A673 (cell line): ENCODE measurements at regions not wholly inside any gene's neighbourhood (a gene's known extent, or its start where the extent isn't known, plus 50 kb on each side); places are given as distances from the start of the nearest gene placed in this dataset.

Experiments used
- BruUV-seq: library from RNA; stranded (reverse); fragments of 400-500 nt; replicated peaks from 2 replicates; lab custom pipeline; 2021; lab: Mats Ljungman, UMichigan
- CTCF ChIA-PET: fragments of 300-600 bp; sonication (Branson Sonifier 250); formaldehyde crosslinking; loops from one replicate; lab custom pipeline; 2022; ENCODE audit warnings: antibody characterized with exemption; lab: Charles Lee
- POLR2A ChIA-PET: fragments of 300-600 bp; sonication (Branson Sonifier 250); formaldehyde crosslinking; loops from one replicate; lab custom pipeline; 2022; ENCODE audit warnings: antibody characterized with exemption; ENCODE audit not compliant: low non-redundant PET; lab: Charles Lee
- DNase-seq: peaks from one replicate; pipeline ENCODE4 v3.0.0-alpha.2; 2015; ENCODE audit warnings: low spot score
- H3K27ac ChIP-seq: fragments of 200-600 bp; sonication (generic); 2 replicates; pipeline ENCODE4 v1.5.1; 2016; ENCODE audit warnings: mixed run types, low read depth, mild to moderate bottlenecking, mixed read lengths, antibody characterized with exemption, low read length; ENCODE audit not compliant: poor library complexity, severe bottlenecking
- H3K27me3 ChIP-seq: fragments of 200-600 bp; sonication (generic); replicated peaks from 2 replicates; pipeline ENCODE4 v1.6.1; 2017; ENCODE audit warnings: mixed run types, low read depth, mild to moderate bottlenecking, mixed read lengths, antibody characterized with exemption, low read length; ENCODE audit not compliant: insufficient read depth, poor library complexity
- H3K36me3 ChIP-seq: fragments of 200-600 bp; sonication (generic); 2 replicates; pipeline ENCODE4 v1.6.1; 2016; ENCODE audit warnings: mixed run types, mild to moderate bottlenecking, mixed read lengths, antibody characterized with exemption, low read length; ENCODE audit not compliant: insufficient read depth, poor library complexity, severe bottlenecking
- H3K4me1 ChIP-seq: fragments of 200-600 bp; sonication (generic); 2 replicates; pipeline ENCODE4 v1.6.1; 2017; ENCODE audit warnings: mixed run types, mild to moderate bottlenecking, mixed read lengths, antibody characterized with exemption, low read length; ENCODE audit not compliant: insufficient read depth, poor library complexity, severe bottlenecking
- H3K4me3 ChIP-seq: fragments of 200-600 bp; sonication (generic); 2 replicates; pipeline ENCODE4 v1.5.1; 2016; ENCODE audit warnings: low read depth, mixed run types, mild to moderate bottlenecking, mixed read lengths, low read length; ENCODE audit not compliant: poor library complexity, severe bottlenecking
- H3K9me3 ChIP-seq: fragments of 200-600 bp; sonication (generic); 2 replicates; pipeline ENCODE4 v1.6.1; 2016; ENCODE audit warnings: mixed run types, low read depth, mild to moderate bottlenecking, mixed read lengths, antibody characterized with exemption, low read length; ENCODE audit not compliant: poor library complexity, severe bottlenecking
- EZH2 ChIP-seq: fragments of 200-600 bp; sonication (generic); IDR thresholded peaks from 2 replicates; pipeline ENCODE4 v1.6.1; 2017; ENCODE audit warnings: borderline replicate concordance, low read depth, mild to moderate bottlenecking, mixed read lengths, antibody characterized with exemption, low read length; ENCODE audit not compliant: poor library complexity, severe bottlenecking
- intact Hi-C: fragments of 100-400 bp; cut with micrococcal nuclease; formaldehyde crosslinking; loops from one replicate; pipeline ENCODE4 v1.10.0; 2022; ENCODE audit not compliant: unreplicated experiment
- TF ChIP-seq, protein P1 (sequence below): fragments of 300-800, 200-600 bp; sonication (generic); conservative IDR thresholded peaks from 2 replicates; pipeline ENCODE4 v1.5.1; 2017; ENCODE audit warnings: low read depth, mild to moderate bottlenecking, antibody characterized with exemption, low read length, moderate library complexity, mixed read lengths

DNA sequence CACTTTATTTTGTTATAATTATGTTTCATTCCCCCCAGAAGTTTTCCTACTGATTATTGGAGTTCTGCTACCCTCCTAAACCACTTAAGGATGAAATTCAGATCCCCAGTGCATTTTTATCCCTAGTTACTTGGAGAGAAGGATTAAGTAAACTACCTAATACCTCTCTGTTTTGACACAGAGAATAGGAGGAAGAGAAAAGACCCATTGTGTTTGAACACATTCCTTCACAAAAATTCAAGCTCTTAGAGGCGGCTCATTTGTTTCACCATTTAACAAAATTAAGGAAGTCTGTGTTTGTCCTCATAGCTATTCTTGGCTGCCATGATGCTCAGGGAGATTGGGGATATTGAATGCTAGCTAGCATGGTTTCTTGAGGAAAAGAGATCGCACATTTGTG lies 492.6 kb downstream of the EBF1 start:
- H3K27ac ChIP-seq = no peak overlapping the region
- TF ChIP-seq, protein P1, sequence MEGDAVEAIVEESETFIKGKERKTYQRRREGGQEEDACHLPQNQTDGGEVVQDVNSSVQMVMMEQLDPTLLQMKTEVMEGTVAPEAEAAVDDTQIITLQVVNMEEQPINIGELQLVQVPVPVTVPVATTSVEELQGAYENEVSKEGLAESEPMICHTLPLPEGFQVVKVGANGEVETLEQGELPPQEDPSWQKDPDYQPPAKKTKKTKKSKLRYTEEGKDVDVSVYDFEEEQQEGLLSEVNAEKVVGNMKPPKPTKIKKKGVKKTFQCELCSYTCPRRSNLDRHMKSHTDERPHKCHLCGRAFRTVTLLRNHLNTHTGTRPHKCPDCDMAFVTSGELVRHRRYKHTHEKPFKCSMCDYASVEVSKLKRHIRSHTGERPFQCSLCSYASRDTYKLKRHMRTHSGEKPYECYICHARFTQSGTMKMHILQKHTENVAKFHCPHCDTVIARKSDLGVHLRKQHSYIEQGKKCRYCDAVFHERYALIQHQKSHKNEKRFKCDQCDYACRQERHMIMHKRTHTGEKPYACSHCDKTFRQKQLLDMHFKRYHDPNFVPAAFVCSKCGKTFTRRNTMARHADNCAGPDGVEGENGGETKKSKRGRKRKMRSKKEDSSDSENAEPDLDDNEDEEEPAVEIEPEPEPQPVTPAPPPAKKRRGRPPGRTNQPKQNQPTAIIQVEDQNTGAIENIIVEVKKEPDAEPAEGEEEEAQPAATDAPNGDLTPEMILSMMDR = no peak
- no peak for TF ChIP-seq EZH2
- BruUV-seq = no TSS peak
- H3K27me3 ChIP-seq = peaks cover 17% of the 10 kb centered on the region
- CTCF ChIA-PET = no interaction called here
- no peaks in the 10 kb centered on the region for H3K36me3 ChIP-seq
- no peak for DNase-seq
- no peak overlapping the region for H3K4me3 ChIP-seq
- POLR2A ChIA-PET = no interaction called here
- H3K9me3 ChIP-seq = no peaks in the 10 kb centered on the region
- H3K4me1 ChIP-seq = no peaks in the 10 kb centered on the region
- intact Hi-C loops = no loop called here

DNA sequence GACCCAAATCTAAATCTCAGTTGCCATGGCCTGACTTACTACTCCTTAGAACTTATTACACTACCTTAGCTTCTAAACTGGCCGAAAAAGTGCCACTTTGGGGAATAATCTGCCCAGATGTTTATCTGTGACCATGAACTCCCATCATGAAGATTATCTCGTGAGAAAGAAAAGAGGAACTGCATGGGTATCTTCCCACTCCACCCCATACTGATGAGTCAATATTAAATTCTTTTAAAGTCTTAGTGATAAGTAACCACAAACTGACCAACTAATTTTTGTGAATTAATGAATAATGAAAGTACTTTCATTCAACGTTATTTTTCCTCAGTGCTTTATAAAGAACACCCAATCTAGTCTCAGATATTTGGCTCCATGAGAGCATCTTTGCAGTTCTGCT lies 493.5 kb downstream of the EBF1 start:
- Histone ChIP-seq H3K4me1 (no peaks in the 10 kb centered on the region), H3K4me3 (no peak overlapping the region), H3K9me3 (no peaks in the 10 kb centered on the region), H3K27ac (no peak overlapping the region), H3K27me3 (peaks cover 13% of the 10 kb centered on the region), H3K36me3 (no peaks in the 10 kb centered on the region)
- ChIA-PET CTCF (no interaction called here), POLR2A (no interaction called here)
- TF ChIP-seq EZH2 = no peak
- TF ChIP-seq, protein P1 = no peak
- DNase-seq = no peak
- no TSS peak for BruUV-seq
- intact Hi-C loops = no loop called here

DNA sequence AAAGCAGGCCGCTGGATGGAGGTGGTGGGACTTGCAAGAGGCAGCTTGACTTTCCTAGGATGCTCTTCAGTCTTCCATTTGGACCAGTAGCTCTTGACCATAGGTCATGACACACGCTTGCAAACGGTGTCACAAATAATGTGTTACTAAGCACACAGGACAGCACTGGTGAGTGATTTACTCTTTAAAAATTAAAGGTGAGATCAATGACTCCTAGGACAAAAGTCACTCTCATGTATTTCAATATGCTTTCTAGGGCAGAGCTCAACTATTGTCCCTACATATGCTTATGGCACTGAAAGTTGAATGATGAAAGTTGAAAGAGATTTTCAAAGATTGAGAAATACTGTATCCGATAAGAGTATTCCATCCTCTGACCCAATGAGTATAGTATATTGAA lies 496.7 kb downstream of the EBF1 start:
- Histone ChIP-seq H3K4me3 (no peak overlapping the region), H3K9me3 (no peaks in the 10 kb centered on the region), H3K27ac (no peak overlapping the region), H3K27me3 (peaks cover under 1% of the 10 kb centered on the region), H3K4me1 (no peaks in the 10 kb centered on the region), H3K36me3 (no peaks in the 10 kb centered on the region)
- no peak for TF ChIP-seq EZH2
- TF ChIP-seq, protein P1 = no peak
- no TSS peak for BruUV-seq
- CTCF ChIA-PET = no interaction called here
- intact Hi-C loops = no loop called here
- POLR2A ChIA-PET = no interaction called here
- no peak for DNase-seq
